ENCODE measurements at regions not wholly inside any gene's neighbourhood (a gene's known extent, or its start where the extent isn't known, plus 50 kb on each side); places are given as distances from the start of the nearest gene placed in this dataset.

DNA sequence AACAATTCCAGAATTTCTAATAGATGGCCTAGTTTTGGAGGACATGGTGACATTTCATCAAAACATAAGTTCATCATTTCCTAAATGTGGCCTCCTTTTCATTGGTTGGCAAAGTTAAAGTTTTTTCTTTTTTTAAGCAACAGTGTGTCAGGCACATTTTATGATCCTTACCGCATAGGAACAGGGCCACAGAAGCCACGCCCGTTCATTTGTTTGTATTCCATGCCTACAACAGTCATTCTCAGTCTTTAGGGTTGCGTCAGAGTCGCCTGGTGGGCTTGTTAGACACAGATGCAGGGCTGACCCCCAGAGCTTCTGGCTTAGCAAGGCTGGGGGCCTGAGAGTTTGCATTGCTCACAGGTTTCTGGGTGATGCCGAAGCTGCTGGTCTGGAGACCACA lies 130.2 kb downstream of the HSD17B3 start:
- WGBS (ENCODE audit: insufficient coverage, low coverage, missing lambda C conversion rate) = 0% methylated on average over 6 of the region's 6 CpGs
- POLR2A ChIA-PET = no interaction called here
- Histone ChIP-seq H3K9me1 (ENCODE audit: control insufficient read depth, insufficient read depth, low read length) (no peaks in the 10 kb centered on the region), H3K36me3 (ENCODE audit: control insufficient read depth, insufficient read depth, low read length) (no peaks in the 10 kb centered on the region), H3K4me2 (ENCODE audit: insufficient read depth, low read length) (no peak overlapping the region), H3K27ac (ENCODE audit: extremely low read depth, low read depth, low read length) (no peak overlapping the region), H3K4me3 (no peak overlapping the region), H2AFZ (ENCODE audit: low read depth, low read length) (no peak overlapping the region), H3K9ac (ENCODE audit: insufficient read depth in 1 of 2, low read depth in 2 of 2, low read length in 2 of 2) (no peak overlapping the region), H4K20me1 (replicated peaks; ENCODE audit: control insufficient read depth, insufficient read depth, low read length) (no peaks in the 10 kb centered on the region; the same call in 1 of the 2 replicates), H3K27me3 (ENCODE audit: control insufficient read depth in 2 of 2, insufficient read depth in 2 of 2, low read length in 2 of 2) (peaks cover 45 to 61% of the 10 kb centered on the region in 2 experiments), H3K4me1 (replicated peaks in 1 of 2; ENCODE audit: control insufficient read depth in 2 of 2, insufficient read depth in 2 of 2, low read length in 2 of 2) (peaks cover 0 to 4% of the 10 kb centered on the region in 2 experiments; a peak in 1 of 5 replicates), H3K9me3 (replicated peaks; ENCODE audit: control insufficient read depth, insufficient read depth, low read depth, low read length) (no peaks in the 10 kb centered on the region), H3K79me2 (ENCODE audit: control insufficient read depth, insufficient read depth, low read length) (no peaks in the 10 kb centered on the region)
- DNase-seq (ENCODE audit: extremely low read depth in 1 of 4, low spot score in 3 of 4) = no peak
- intact Hi-C loops (cut with micrococcal nuclease) = no loop called here
- in situ Hi-C loops (cut with MboI) = no loop called here
- TF ChIP-seq ZNF583 (CRISPR knock-in tag; IDR thresholded peaks at IDR 0.05) (no peak), NCOA2 (IDR thresholded peaks at IDR 0.05; ENCODE audit: partially characterized antibody in 2 of 2) (no peak), HCFC1 (IDR thresholded peaks at IDR 0.05; ENCODE audit: low read depth, low read length) (no peak), GATA2 (CRISPR knock-in tag; IDR thresholded peaks at IDR 0.05) (no peak), PCBP2 (IDR thresholded peaks at IDR 0.05; ENCODE audit: low read depth, low read length, poor library complexity, severe bottlenecking) (no peak), TFAM (CRISPR knock-in tag; conservative IDR thresholded peaks at IDR 0.05) (no peak), SMARCA5 (IDR thresholded peaks at IDR 0.05) (no peak), BRCA1 (IDR thresholded peaks at IDR 0.05) (no peak), BRCA1 (CRISPR knock-in tag; IDR thresholded peaks at IDR 0.05) (no peak), ZNF282 (CRISPR knock-in tag; IDR thresholded peaks at IDR 0.05) (no peak), JUN (IDR thresholded peaks at IDR 0.05; ENCODE audit: borderline replicate concordance, low read depth, low read length) (no peak), JUN (CRISPR knock-in tag; IDR thresholded peaks at IDR 0.05; ENCODE audit: borderline replicate concordance) (no peak), STAT5B (CRISPR knock-in tag; IDR thresholded peaks at IDR 0.05) (no peak), MYBL2 (IDR thresholded peaks at IDR 0.05; ENCODE audit: low read depth) (no peak), MYBL2 (CRISPR knock-in tag; IDR thresholded peaks at IDR 0.05; ENCODE audit: borderline replicate concordance) (no peak), SP2 (IDR thresholded peaks at IDR 0.05; ENCODE audit: extremely low read depth, low read depth, low read length, poor library complexity, severe bottlenecking) (no peak), TAF9B (IDR thresholded peaks at IDR 0.05; ENCODE audit: partially characterized antibody) (no peak), ETV1 (tag; conservative IDR thresholded peaks at IDR 0.05; ENCODE audit: low read depth) (no peak), RBM14 (IDR thresholded peaks at IDR 0.05; ENCODE audit: borderline replicate concordance, insufficient read depth, low read depth, low read length) (no peak), ZFPM2 (CRISPR knock-in tag; IDR thresholded peaks at IDR 0.05) (no peak)
- TF ChIP-seq, protein P1, sequence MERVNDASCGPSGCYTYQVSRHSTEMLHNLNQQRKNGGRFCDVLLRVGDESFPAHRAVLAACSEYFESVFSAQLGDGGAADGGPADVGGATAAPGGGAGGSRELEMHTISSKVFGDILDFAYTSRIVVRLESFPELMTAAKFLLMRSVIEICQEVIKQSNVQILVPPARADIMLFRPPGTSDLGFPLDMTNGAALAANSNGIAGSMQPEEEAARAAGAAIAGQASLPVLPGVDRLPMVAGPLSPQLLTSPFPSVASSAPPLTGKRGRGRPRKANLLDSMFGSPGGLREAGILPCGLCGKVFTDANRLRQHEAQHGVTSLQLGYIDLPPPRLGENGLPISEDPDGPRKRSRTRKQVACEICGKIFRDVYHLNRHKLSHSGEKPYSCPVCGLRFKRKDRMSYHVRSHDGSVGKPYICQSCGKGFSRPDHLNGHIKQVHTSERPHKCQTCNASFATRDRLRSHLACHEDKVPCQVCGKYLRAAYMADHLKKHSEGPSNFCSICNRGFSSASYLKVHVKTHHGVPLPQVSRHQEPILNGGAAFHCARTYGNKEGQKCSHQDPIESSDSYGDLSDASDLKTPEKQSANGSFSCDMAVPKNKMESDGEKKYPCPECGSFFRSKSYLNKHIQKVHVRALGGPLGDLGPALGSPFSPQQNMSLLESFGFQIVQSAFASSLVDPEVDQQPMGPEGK (CRISPR knock-in tag; IDR thresholded peaks at IDR 0.05; ENCODE audit: borderline replicate concordance) = no peak
- TF ChIP-seq, protein P2, sequence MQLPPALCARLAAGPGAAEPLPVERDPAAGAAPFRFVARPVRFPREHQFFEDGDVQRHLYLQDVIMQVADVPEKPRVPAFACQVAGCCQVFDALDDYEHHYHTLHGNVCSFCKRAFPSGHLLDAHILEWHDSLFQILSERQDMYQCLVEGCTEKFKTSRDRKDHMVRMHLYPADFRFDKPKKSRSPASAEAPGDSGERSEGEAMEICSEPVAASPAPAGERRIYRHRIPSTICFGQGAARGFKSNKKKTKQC (CRISPR knock-in tag; IDR thresholded peaks at IDR 0.05) = no peak
- no TSS peak for BruUV-seq (replicated peaks)
- no peak for ATAC-seq
- CTCF ChIA-PET (ENCODE audit: low intra/inter-chr PET ratio) = no interaction called here
- no peak for FAIRE-seq
